SK-N-MC (cell line): ENCODE measurements at regions not wholly inside any gene's neighbourhood (a gene's known extent, or its start where the extent isn't known, plus 50 kb on each side); places are given as distances from the start of the nearest gene placed in this dataset.

Source experiments
- DNase-seq: peaks from one replicate; pipeline ENCODE4 v3.0.0-alpha.2; 2011; ENCODE audit warnings: low read depth, low spot score
- H3K27ac ChIP-seq: fragments of 200-600 bp; sonication (generic); 2 replicates; pipeline ENCODE4 v1.5.1; 2016; ENCODE audit warnings: mixed run types
- H3K36me3 ChIP-seq: fragments of 200-600 bp; sonication (generic); 2 replicates; pipeline ENCODE4 v1.6.1; 2017; ENCODE audit warnings: antibody characterized with exemption, low read length, mixed read lengths; ENCODE audit not compliant: insufficient read depth
- H3K4me3 ChIP-seq: fragments of 200-600 bp; sonication (generic); 2 replicates; pipeline ENCODE4 v1.5.1; 2016
- H3K9ac ChIP-seq: fragments of 200-600 bp; sonication (generic); 2 replicates; pipeline ENCODE4 v1.8.0; 2017; ENCODE audit warnings: mixed run types, mixed read lengths; ENCODE audit not compliant: insufficient read length
- H3K9me3 ChIP-seq: fragments of 200-600 bp; sonication (generic); 2 replicates; pipeline ENCODE4 v1.6.1; 2017; ENCODE audit warnings: low read depth, mild to moderate bottlenecking, antibody characterized with exemption, low read length, moderate library complexity, mixed read lengths
- EZH2 ChIP-seq: fragments of 200-600 bp; sonication (generic); IDR thresholded peaks from one replicate; pipeline ENCODE4 v1.6.1; 2017; ENCODE audit warnings: antibody characterized with exemption
- FOXP2 ChIP-seq: optimal IDR thresholded peaks from 2 replicates; pipeline ENCODE3; 2011; ENCODE audit warnings: mild to moderate bottlenecking, moderate library complexity; ENCODE audit not compliant: insufficient read depth; ENCODE audit errors: extremely low read length, control extremely low read depth
- POLR2AphosphoS5 ChIP-seq: IDR thresholded peaks from 2 replicates; pipeline ENCODE4 v1.6.1; 2012; ENCODE audit warnings: mild to moderate bottlenecking, low read depth, low read length, borderline replicate concordance

DNA sequence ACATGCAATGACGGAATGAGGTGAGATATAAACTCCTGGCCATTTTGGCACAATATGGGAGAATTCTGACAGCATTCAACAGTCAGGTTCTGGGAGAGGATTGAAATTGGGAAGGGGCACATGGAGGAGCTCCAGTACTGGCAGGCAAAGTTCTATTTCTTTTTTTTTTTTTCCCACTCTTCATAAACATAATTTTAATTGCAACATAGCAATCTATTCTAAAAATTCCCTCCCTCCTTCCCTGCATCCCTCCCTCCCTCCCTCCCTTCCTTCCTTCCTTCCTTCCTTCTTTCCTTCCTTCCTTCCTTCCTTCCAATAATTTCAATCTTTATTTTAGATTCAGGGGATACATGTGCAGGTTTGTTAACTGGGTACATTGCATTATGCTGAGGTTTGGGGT is 93.2 kb downstream of the PTCSC3 start:
- no peak overlapping the region for H3K4me3 ChIP-seq
- TF ChIP-seq POLR2AphosphoS5 (no peak), EZH2 (no peak), FOXP2 (no peak)
- DNase-seq: no peak

DNA sequence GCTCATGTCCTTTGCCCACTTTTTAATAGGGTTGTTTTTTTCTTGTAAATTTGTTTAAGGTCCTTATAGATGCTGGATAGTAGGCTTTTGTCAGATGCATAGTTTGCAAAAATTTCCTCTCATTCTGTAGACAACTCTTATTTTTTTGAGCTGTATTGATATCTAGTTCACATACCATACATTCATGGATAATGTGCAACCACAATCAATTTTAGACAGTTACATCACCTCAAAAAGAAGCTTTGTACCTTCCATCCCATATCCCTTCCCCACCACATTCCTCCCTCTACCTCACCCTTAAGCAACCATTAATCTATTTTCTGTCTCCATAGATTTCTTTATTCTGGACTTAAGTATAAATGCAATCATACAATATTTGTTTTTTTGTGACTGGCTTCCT is 98.4 kb downstream of the PTCSC3 start:
- H3K9me3 ChIP-seq: no peaks in the 10 kb centered on the region
- no peak overlapping the region for H3K27ac ChIP-seq
- no peaks in the 10 kb centered on the region for H3K36me3 ChIP-seq
- H3K9ac ChIP-seq: no peak overlapping the region
- no peak for TF ChIP-seq POLR2AphosphoS5
- DNase-seq: no peak
- no peak overlapping the region for H3K4me3 ChIP-seq

More for the DNA sequence above, 93.2 kb downstream of the PTCSC3 start:
- Histone ChIP-seq H3K9me3 (no peaks in the 10 kb centered on the region), H3K27ac (no peak overlapping the region), H3K36me3 (no peaks in the 10 kb centered on the region), H3K9ac (no peak overlapping the region)

GRCh38 chr14:36076197-36076596 is 100.3 kb downstream of the PTCSC3 start:
- Histone ChIP-seq H3K9ac (no peak overlapping the region), H3K9me3 (no peaks in the 10 kb centered on the region), H3K36me3 (no peaks in the 10 kb centered on the region), H3K27ac (no peak overlapping the region), H3K4me3 (no peak overlapping the region)
- DNase-seq: no peak
- TF ChIP-seq FOXP2 (no peak), POLR2AphosphoS5 (no peak), EZH2 (no peak)

GRCh38 chr14:36075203-36075602 is 101.3 kb downstream of the PTCSC3 start:
- DNase-seq: no peak
- H3K9ac ChIP-seq: no peak overlapping the region
- H3K27ac ChIP-seq: no peak overlapping the region
- no peaks in the 10 kb centered on the region for H3K36me3 ChIP-seq
- no peak overlapping the region for H3K4me3 ChIP-seq
- TF ChIP-seq POLR2AphosphoS5 (no peak), EZH2 (no peak), FOXP2 (no peak)
- no peaks in the 10 kb centered on the region for H3K9me3 ChIP-seq

DNA sequence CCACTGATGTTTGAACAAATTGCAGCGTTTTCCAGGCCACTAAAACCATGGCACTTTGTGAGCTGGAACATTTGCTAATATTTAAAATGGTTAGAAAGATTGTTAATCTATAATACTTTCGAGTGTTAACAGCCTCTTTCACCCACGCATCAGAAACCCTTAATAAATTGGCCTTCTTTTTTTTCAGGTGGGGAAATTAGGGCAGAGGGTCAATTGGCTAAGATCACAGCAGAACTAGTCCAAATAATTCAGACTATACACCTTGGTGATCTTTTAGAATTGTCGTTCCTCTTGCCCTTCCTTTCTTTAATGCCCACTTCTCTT is 105.8 kb downstream of the PTCSC3 start:
- H3K36me3 ChIP-seq: no peaks in the 10 kb centered on the region
- no peak overlapping the region for H3K9ac ChIP-seq
- no peak for DNase-seq
- H3K4me3 ChIP-seq: no peak overlapping the region
- no peaks in the 10 kb centered on the region for H3K9me3 ChIP-seq
- TF ChIP-seq EZH2: no peak
- TF ChIP-seq FOXP2: no peak
- no peak for TF ChIP-seq POLR2AphosphoS5
- no peak overlapping the region for H3K27ac ChIP-seq

GRCh38 chr14:36070031-36070719 is 106.3 kb downstream of the PTCSC3 start:
- DNase-seq: no peak
- TF ChIP-seq POLR2AphosphoS5: no peak
- no peak for TF ChIP-seq FOXP2
- Histone ChIP-seq H3K36me3 (no peaks in the 10 kb centered on the region), H3K9ac (no peak overlapping the region), H3K27ac (no peak overlapping the region), H3K9me3 (no peaks in the 10 kb centered on the region), H3K4me3 (no peak overlapping the region)

DNA sequence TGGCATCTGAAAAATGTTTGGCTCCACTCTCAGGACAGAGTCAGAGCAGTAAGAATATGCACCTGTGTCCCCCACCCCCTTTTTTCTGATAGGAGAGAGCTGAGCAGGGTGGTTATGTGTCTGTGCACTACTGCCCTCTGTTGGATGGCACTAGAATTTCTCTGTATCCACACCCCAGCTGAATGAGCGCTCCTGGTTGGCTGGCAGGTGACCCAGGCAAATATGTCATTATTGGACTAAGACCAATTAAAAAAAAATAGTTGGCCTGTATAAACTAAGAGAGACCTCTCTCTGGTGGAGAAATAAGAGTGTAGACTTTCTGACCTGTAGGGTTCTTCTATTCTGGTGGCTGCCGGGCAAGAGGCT is 107.0 kb downstream of the PTCSC3 start:
- Histone ChIP-seq H3K27ac (no peak overlapping the region), H3K36me3 (no peaks in the 10 kb centered on the region), H3K4me3 (no peak overlapping the region), H3K9me3 (no peaks in the 10 kb centered on the region), H3K9ac (no peak overlapping the region)
- TF ChIP-seq POLR2AphosphoS5: no peak
- TF ChIP-seq EZH2: no peak
- TF ChIP-seq FOXP2: no peak
- no peak for DNase-seq

DNA sequence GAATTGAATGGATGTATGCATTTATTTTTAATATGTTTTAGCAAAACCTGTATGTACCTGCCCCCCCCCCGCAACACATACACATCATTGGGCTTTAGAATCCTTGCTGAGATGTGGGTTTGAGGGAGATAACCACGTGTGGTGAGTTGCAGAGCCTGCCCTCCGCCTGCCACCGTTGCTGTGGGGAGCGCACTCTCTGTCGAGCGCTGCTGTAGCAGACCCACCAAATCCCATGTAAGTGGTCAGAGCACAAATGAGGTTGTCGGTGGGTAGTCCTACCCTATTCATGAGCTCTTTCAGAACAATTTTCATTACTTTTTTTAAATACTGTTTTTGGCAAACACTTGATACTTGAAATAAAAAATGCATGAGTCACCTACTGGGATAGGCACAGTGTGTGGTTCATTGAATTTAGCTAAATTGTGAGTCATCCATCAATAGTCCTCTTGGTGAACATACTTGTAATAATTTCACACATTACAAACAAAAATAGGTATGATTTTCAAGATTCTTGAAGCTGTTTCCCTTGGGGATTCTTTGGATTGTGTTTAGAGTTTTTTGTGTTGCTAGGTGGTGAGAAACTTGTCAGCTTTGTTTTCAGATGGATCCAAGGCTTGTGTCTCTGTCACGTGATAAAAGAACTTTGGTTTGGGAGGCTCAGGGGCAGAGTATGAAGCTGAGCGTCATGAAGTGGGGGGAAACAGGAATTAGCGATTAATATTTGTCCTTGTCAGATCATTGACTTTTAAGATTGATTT is 107.6 kb downstream of the PTCSC3 start:
- Histone ChIP-seq H3K27ac (no peak overlapping the region), H3K9me3 (no peaks in the 10 kb centered on the region), H3K9ac (no peak overlapping the region), H3K36me3 (no peaks in the 10 kb centered on the region), H3K4me3 (no peak overlapping the region)
- DNase-seq: no peak
- TF ChIP-seq FOXP2: no peak
- no peak for TF ChIP-seq EZH2
- no peak for TF ChIP-seq POLR2AphosphoS5
